Endodermal cell (in vitro differentiated cells): ENCODE measurements at regions not wholly inside any gene's neighbourhood (a gene's known extent, or its start where the extent isn't known, plus 50 kb on each side); places are given as distances from the start of the nearest gene placed in this dataset.

Experiments used
- DNase-seq: peaks from one replicate; pipeline ENCODE4 v3.0.0-alpha.2; 2017
- H3K27ac ChIP-seq: 2 replicates; pipeline ENCODE4 v1.5.1; 2013; ENCODE audit warnings: mild to moderate bottlenecking, low read depth, low read length, moderate library complexity
- H3K27me3 ChIP-seq: 2 replicates; pipeline ENCODE4 v1.6.1; 2013; ENCODE audit warnings: mild to moderate bottlenecking, low read length, moderate library complexity; ENCODE audit not compliant: insufficient read depth, control insufficient read depth, poor library complexity, severe bottlenecking
- H3K36me3 ChIP-seq: 2 replicates; pipeline ENCODE4 v1.7.0; 2013; ENCODE audit warnings: mild to moderate bottlenecking, low read length, moderate library complexity; ENCODE audit not compliant: control insufficient read depth, insufficient read depth
- H3K4me1 ChIP-seq: one replicate; pipeline ENCODE4 v1.7.0; 2013; ENCODE audit warnings: low read length; ENCODE audit not compliant: control insufficient read depth, insufficient read depth
- H3K4me3 ChIP-seq: 2 replicates; pipeline ENCODE4 v1.5.1; 2013; ENCODE audit warnings: mild to moderate bottlenecking, low read length, moderate library complexity
- H3K9ac ChIP-seq: 2 replicates; pipeline ENCODE4 v1.6.1; 2013; ENCODE audit warnings: mild to moderate bottlenecking, low read length, moderate library complexity; ENCODE audit not compliant: poor library complexity, severe bottlenecking; ENCODE audit errors: extremely low read depth
- H3K9me3 ChIP-seq: 2 replicates; pipeline ENCODE4 v1.6.1; 2013; ENCODE audit warnings: mild to moderate bottlenecking, low read length, moderate library complexity; ENCODE audit not compliant: control insufficient read depth
- H3K27ac Mint-ChIP-seq: 2 replicates; pipeline ENCODE4 v1.8.0; 2020; ENCODE audit warnings: mixed read lengths
- H3K27me3 Mint-ChIP-seq: 2 replicates; pipeline ENCODE4 v1.8.0; 2021; ENCODE audit warnings: mild to moderate bottlenecking, mixed read lengths; ENCODE audit not compliant: insufficient read depth
- H3K36me3 Mint-ChIP-seq: 2 replicates; pipeline ENCODE4 v1.8.0; 2020; ENCODE audit warnings: low read depth, mixed read lengths
- H3K4me1 Mint-ChIP-seq: 2 replicates; pipeline ENCODE4 v1.8.0; 2020; ENCODE audit warnings: mixed read lengths
- H3K4me3 Mint-ChIP-seq: 2 replicates; pipeline ENCODE4 v1.8.0; 2020; ENCODE audit warnings: mild to moderate bottlenecking, moderate library complexity, mixed read lengths
- H3K9me3 Mint-ChIP-seq: 2 replicates; pipeline ENCODE4 v1.8.0; 2020; ENCODE audit warnings: mild to moderate bottlenecking, mixed read lengths
- CTCF ChIP-seq: fragments of 200-600 bp; sonication (generic); conservative IDR thresholded peaks from 2 replicates; pipeline ENCODE4 v1.5.0; 2021; ENCODE audit warnings: antibody characterized with exemption, mild to moderate bottlenecking
- WGBS, 2 experiments: methylation state at CpG; one replicate each; pipeline versions ENCODE4 v1.1.5 to v1.1.7; 2013; ENCODE audit warnings: missing lambda C conversion rate in 2 of 2, mixed read lengths in 1 of 2; ENCODE audit not compliant: insufficient coverage in 1 of 2, insufficient read length in 1 of 2; 5-methylcytosine and 5-hydroxymethylcytosine counted together

- 88 to 100% methylated on average over 1 to 4 of the region's 4 CpGs for WGBS, 2 experiments
- Mint-ChIP-seq H3K36me3 (no peaks in the 10 kb centered on the region), H3K4me3 (no peak overlapping the region), H3K9me3 (no peaks in the 10 kb centered on the region), H3K4me1 (peaks cover 8% of the 10 kb centered on the region), H3K27ac (no peak overlapping the region), H3K27me3 (no peaks in the 10 kb centered on the region)
- peak; percentile 53 for DNase-seq
- TF ChIP-seq CTCF, result peak; percentile 61
- no peak overlapping the region for H3K27ac ChIP-seq
- H3K9ac ChIP-seq, result no peak overlapping the region
- H3K9me3 ChIP-seq, result no peaks in the 10 kb centered on the region
- H3K27me3 ChIP-seq, result no peaks in the 10 kb centered on the region
- H3K4me3 ChIP-seq, result no peak overlapping the region
- no peaks in the 10 kb centered on the region for H3K36me3 ChIP-seq
- no peaks in the 10 kb centered on the region for H3K4me1 ChIP-seq
Observed at GRCh38 chr4:134762053-134762452, 560.5 kb upstream of the PABPC4L start.

GRCh38 chr4:134756421-134756820 lies 554.8 kb upstream of the PABPC4L start:
- Histone ChIP-seq H3K4me3 (no peak overlapping the region), H3K36me3 (no peaks in the 10 kb centered on the region), H3K9ac (no peak overlapping the region), H3K27me3 (no peaks in the 10 kb centered on the region), H3K4me1 (peaks cover 6% of the 10 kb centered on the region), H3K27ac (no peak overlapping the region), H3K9me3 (no peaks in the 10 kb centered on the region)
- no peak for TF ChIP-seq CTCF
- Mint-ChIP-seq H3K36me3 (no peaks in the 10 kb centered on the region), H3K27me3 (no peaks in the 10 kb centered on the region), H3K9me3 (no peaks in the 10 kb centered on the region), H3K27ac (no peak overlapping the region), H3K4me1 (peaks cover 5% of the 10 kb centered on the region), H3K4me3 (no peak overlapping the region)
- WGBS, 2 experiments, result 91 to 100% methylated on average over 1 to 3 of the region's 3 CpGs
- no peak for DNase-seq

GRCh38 chr4:134754301-134755019 lies 552.9 kb upstream of the PABPC4L start:
- WGBS, 2 experiments, result 86 to 100% methylated on average over 1 to 3 of the region's 6 CpGs

More at GRCh38 chr4:134754301-134755019, 552.9 kb upstream of the PABPC4L start:
- peaks cover 3% of the 10 kb centered on the region for H3K36me3 Mint-ChIP-seq
- H3K4me3 Mint-ChIP-seq, result no peak overlapping the region
- no peaks in the 10 kb centered on the region for H3K36me3 ChIP-seq
- no peak overlapping the region for H3K27ac Mint-ChIP-seq
- peaks cover 6% of the 10 kb centered on the region for H3K4me1 ChIP-seq
- no peak overlapping the region for H3K4me3 ChIP-seq
- no peak for DNase-seq
- H3K27ac ChIP-seq, result no peak overlapping the region
- H3K4me1 Mint-ChIP-seq, result peaks cover 5% of the 10 kb centered on the region
- no peak overlapping the region for H3K9ac ChIP-seq
- peaks cover 3% of the 10 kb centered on the region for H3K9me3 Mint-ChIP-seq
- H3K27me3 Mint-ChIP-seq, result peaks cover 3% of the 10 kb centered on the region
- H3K27me3 ChIP-seq, result no peaks in the 10 kb centered on the region
- no peaks in the 10 kb centered on the region for H3K9me3 ChIP-seq
- no peak for TF ChIP-seq CTCF
